GM19023 (cell line): ENCODE measurements at regions not wholly inside any gene's neighbourhood (a gene's known extent, or its start where the extent isn't known, plus 50 kb on each side); places are given as distances from the start of the nearest gene placed in this dataset.

Experiments
- ATAC-seq: cut with Tn5 transposase; IDR thresholded peaks from one replicate; pipeline ENCODE4 v1.9.1; 2021; ENCODE audit warnings: mild to moderate bottlenecking, moderate library complexity; ENCODE audit not compliant: unreplicated experiment

GRCh38 chr13:78802912-78803311, 144.0 kb upstream of the OBI1 start:
- no peak for ATAC-seq

GRCh38 chr13:78787190-78787589, 128.2 kb upstream of the OBI1 start:
- no peak for ATAC-seq

DNA sequence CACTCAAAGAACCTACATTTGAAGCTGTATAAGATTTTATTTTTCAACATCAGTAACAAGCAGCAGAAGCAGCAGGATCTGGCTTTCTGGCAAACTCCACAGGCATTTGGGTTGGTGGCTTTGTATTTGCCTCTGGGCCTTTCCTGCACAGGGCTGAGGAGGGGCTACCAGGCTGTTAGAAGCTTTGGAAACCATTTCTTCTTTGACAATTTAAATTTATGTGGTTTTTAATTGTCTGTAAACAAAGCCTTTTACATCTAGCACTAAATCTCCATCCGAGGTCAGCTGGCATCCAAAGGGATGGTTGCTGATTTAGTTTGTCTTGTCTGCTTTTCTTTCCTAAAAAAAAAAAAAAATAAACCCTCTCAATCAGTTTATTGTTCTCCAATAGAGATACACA, 127.5 kb upstream of the OBI1 start:
- no peak for ATAC-seq

GRCh38 chr13:78785764-78786163, 126.8 kb upstream of the OBI1 start:
- ATAC-seq, result no peak

- ATAC-seq, result no peak
These were observed 125.2 kb upstream of the OBI1 start for GRCh38 chr13:78784014-78784750.

DNA sequence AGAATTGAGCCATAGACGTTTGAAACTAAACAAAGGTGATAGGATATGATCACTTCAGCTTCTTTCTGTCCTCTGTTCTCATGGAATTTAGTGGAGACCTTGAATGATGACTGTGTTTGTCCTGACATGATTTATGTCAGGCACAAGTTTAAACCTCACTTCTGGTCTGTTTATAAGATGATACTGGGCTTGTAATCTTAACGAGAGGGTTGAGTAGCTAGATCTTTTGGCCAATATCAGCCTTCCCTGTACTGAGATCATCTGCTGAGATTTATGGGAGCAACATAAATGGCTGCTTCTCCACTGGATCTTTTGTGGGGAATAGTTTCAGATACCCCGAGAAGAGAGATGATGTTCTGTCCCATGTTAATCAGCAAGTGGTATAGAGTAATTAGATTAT, 121.8 kb upstream of the OBI1 start:
- ATAC-seq, result no peak

- ATAC-seq, result no peak
These were observed 120.7 kb upstream of the OBI1 start for GRCh38 chr13:78779608-78780007.

- no peak for ATAC-seq
These were observed 119.0 kb upstream of the OBI1 start for GRCh38 chr13:78777976-78778375.

GRCh38 chr13:78777396-78777795, 118.4 kb upstream of the OBI1 start:
- ATAC-seq, result no peak

GRCh38 chr13:78772933-78773332, 114.0 kb upstream of the OBI1 start:
- ATAC-seq, result no peak

DNA sequence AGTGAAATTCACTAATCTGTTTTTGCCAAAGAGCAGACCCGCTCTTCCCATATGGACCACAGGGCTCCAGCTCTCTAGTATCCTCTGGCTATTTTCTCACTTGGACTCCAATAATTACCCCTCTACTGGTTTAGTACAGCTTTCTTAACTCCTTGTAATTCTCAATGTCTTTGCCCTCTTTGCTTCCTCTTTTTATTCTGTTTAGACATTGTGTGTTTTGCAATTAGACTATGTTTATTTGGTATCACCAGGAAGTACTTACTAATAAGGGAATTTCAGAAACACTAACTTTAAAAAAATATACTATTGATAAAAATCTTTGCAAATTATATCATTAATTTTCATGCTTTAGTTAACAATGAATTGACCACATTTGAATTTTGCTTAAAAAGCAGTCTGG, 111.6 kb upstream of the OBI1 start:
- ATAC-seq, result no peak

- ATAC-seq, result no peak
These were observed 110.0 kb upstream of the OBI1 start for GRCh38 chr13:78768950-78769349.

- ATAC-seq, result no peak
These were observed 105.7 kb upstream of the OBI1 start for GRCh38 chr13:78764665-78765064.

- no peak for ATAC-seq
These were observed 103.9 kb upstream of the OBI1 start for GRCh38 chr13:78762825-78763224.

- no peak for ATAC-seq
These were observed 100.7 kb upstream of the OBI1 start for GRCh38 chr13:78759704-78760103.

DNA sequence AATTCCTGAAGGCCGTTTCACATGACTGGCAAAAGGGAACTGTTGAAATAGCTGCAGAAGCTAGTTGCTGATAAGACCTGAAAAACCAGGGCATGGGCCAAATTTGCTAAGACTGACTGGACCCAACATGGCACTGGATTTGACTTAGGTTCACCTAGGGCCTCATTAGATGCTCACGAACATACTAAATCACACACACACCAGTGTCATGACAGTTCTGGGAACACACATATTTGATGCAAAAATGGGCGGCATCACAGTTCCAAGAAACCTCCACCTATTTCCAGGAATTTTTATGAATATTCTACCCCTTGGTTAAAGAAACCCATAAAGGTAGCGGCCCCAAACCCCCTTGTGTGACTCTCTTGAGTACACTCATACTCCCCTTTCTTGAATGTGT, 99.6 kb upstream of the OBI1 start:
- ATAC-seq, result no peak

GRCh38 chr13:78753435-78753834, 94.5 kb upstream of the OBI1 start:
- ATAC-seq, result no peak

DNA sequence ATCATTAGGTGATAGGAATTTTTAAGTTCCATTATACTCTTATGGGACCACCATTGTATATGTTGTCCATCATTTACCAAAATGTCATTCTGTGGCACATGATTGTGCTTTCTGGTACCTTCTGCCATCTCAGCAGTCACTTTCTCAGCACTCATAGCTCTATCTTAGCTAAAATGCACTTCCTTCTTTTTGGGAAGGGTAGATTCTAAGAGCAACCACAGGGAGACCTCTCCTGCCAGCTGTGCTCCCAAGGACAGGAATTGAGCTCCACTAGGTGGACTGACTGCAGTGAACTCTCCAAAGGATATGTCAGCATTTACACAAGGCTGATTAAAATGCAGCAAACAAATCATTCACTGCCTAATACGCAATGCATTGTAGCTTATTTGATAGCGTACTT, 91.8 kb upstream of the OBI1 start:
- ATAC-seq, result no peak

- no peak for ATAC-seq
These were observed 85.0 kb upstream of the OBI1 start for GRCh38 chr13:78743973-78744372.

- ATAC-seq, result no peak
These were observed 83.7 kb upstream of the OBI1 start for GRCh38 chr13:78742659-78743058.

- ATAC-seq, result no peak
These were observed 77.2 kb upstream of the OBI1 start for GRCh38 chr13:78736142-78736541.

- ATAC-seq, result no peak
These were observed 73.6 kb upstream of the OBI1 start for GRCh38 chr13:78732445-78733017.

- ATAC-seq, result no peak
These were observed 63.7 kb upstream of the OBI1 start for GRCh38 chr13:78722700-78723099.
